Keratinocyte (primary cell): ENCODE measurements at regions not wholly inside any gene's neighbourhood (a gene's known extent, or its start where the extent isn't known, plus 50 kb on each side); places are given as distances from the start of the nearest gene placed in this dataset.

Experiments
- DNase-seq: peaks from one replicate; pipeline ENCODE4 v3.0.0-alpha.2; 2011; ENCODE audit warnings: low read depth, missing footprints, low spot score
- FAIRE-seq: peaks from 2 replicates; lab custom pipeline; 2011; peaks lifted over from hg19 to GRCh38; lab: Jason Lieb, UNC
- H2AFZ ChIP-seq: 2 replicates; pipeline ENCODE4 v1.6.0; 2012; ENCODE audit warnings: low read length, control low read depth, inconsistent platforms; ENCODE audit not compliant: control insufficient read depth
- H3K27ac ChIP-seq: 2 replicates; pipeline ENCODE4 v1.5.1; 2011; ENCODE audit warnings: low read length; ENCODE audit not compliant: control insufficient read depth, insufficient read depth
- H3K27me3 ChIP-seq: 3 replicates; pipeline ENCODE4 v1.6.0; 2011; ENCODE audit warnings: low read length; ENCODE audit not compliant: control insufficient read depth, insufficient read depth; ENCODE audit errors: extremely low read depth
- H3K36me3 ChIP-seq, 2 experiments: 2 replicates in 1 of 2; 3 replicates in 1 of 2; pipeline ENCODE4 v1.5.1; 2011; ENCODE audit warnings: low read length in 2 of 2, mild to moderate bottlenecking in 1 of 2; ENCODE audit not compliant: control insufficient read depth in 2 of 2, insufficient read depth in 2 of 2; ENCODE audit errors: extremely low read depth in 1 of 2
- H3K4me1 ChIP-seq: 3 replicates; pipeline ENCODE4 v1.5.1; 2011; ENCODE audit warnings: low read length; ENCODE audit not compliant: control insufficient read depth, insufficient read depth; ENCODE audit errors: extremely low read depth
- H3K4me2 ChIP-seq: 3 replicates; pipeline ENCODE4 v1.6.0; 2011; ENCODE audit warnings: low read depth, low read length; ENCODE audit not compliant: control insufficient read depth, insufficient read depth; ENCODE audit errors: extremely low read depth
- H3K4me3 ChIP-seq, 3 experiments: fragments of 200-600 bp in 1 of 3; sonication (generic) in 1 of 3; 2 replicates in 2 of 3; 3 replicates in 1 of 3; pipeline ENCODE4 v1.5.1; 2011 to 2016; ENCODE audit warnings: low read length in 3 of 3, mild to moderate bottlenecking in 3 of 3, control low read depth in 2 of 3, inconsistent platforms in 1 of 3, low read depth in 1 of 3, mixed read lengths in 1 of 3, mixed run types in 1 of 3, moderate library complexity in 1 of 3; ENCODE audit not compliant: control insufficient read depth in 2 of 3, insufficient read depth in 2 of 3; ENCODE audit errors: extremely low read depth in 1 of 3
- H3K79me2 ChIP-seq: 2 replicates; pipeline ENCODE4 v1.6.0; 2012; ENCODE audit warnings: low read length; ENCODE audit not compliant: control insufficient read depth, insufficient read depth
- H3K9ac ChIP-seq: 3 replicates; pipeline ENCODE4 v1.6.0; 2011; ENCODE audit warnings: low read length; ENCODE audit not compliant: control insufficient read depth, insufficient read depth; ENCODE audit errors: extremely low read depth
- H3K9me1 ChIP-seq: 3 replicates; pipeline ENCODE4 v1.6.0; 2011; ENCODE audit warnings: low read length; ENCODE audit not compliant: control insufficient read depth, insufficient read depth; ENCODE audit errors: extremely low read depth
- H3K9me3 ChIP-seq: 2 replicates; pipeline ENCODE4 v1.5.1; 2012; ENCODE audit warnings: low read depth, low read length; ENCODE audit not compliant: control insufficient read depth
- H4K20me1 ChIP-seq: 3 replicates; pipeline ENCODE4 v1.6.0; 2011; ENCODE audit warnings: low read length; ENCODE audit not compliant: control insufficient read depth, insufficient read depth; ENCODE audit errors: extremely low read depth
- CTCF ChIP-seq, 3 experiments: IDR thresholded peaks in 1 of 3; conservative IDR thresholded peaks in 1 of 3; optimal IDR thresholded peaks in 1 of 3; 2 replicates in 2 of 3; 3 replicates in 1 of 3; pipeline versions ENCODE3 to v1.5.1; 2011; ENCODE audit warnings: low read length in 3 of 3, mild to moderate bottlenecking in 3 of 3, moderate library complexity in 2 of 3, control low read depth in 1 of 3, inconsistent platforms in 1 of 3; ENCODE audit not compliant: insufficient read depth in 2 of 3; ENCODE audit errors: extremely low read depth in 1 of 3
- EZH2 ChIP-seq: IDR thresholded peaks from one replicate; pipeline ENCODE4 v1.6.1; 2012; ENCODE audit warnings: inconsistent platforms, mild to moderate bottlenecking, low read length, moderate library complexity
- dilution Hi-C: fragments of 300-500 bp; cut with MboI; formaldehyde crosslinking; loops from one replicate; pipeline ENCODE4 v1.7.0; 2020; ENCODE audit warnings: low sequenced_read_pairs; ENCODE audit not compliant: extremely low pct_ligation_motif_present

- no peaks in the 10 kb centered on the region for H3K79me2 ChIP-seq
- H3K9me1 ChIP-seq: no peaks in the 10 kb centered on the region
- TF ChIP-seq EZH2 (no peak), CTCF (optimal IDR thresholded peaks at IDR 0.05 in 1 of 3, IDR thresholded peaks at IDR 0.05 in 1 of 3, conservative IDR thresholded peaks at IDR 0.05 in 1 of 3; ENCODE audit: extremely low read depth in 1 of 3, insufficient read depth in 2 of 3, low read length in 3 of 3) (no peak)
- no peak overlapping the region for H3K27ac ChIP-seq
- dilution Hi-C loops: no loop called here
- H3K9me3 ChIP-seq: no peaks in the 10 kb centered on the region
- H4K20me1 ChIP-seq: no peaks in the 10 kb centered on the region
- H3K4me2 ChIP-seq: no peak overlapping the region
- FAIRE-seq (no peak), DNase-seq (no peak)
- H3K36me3 ChIP-seq: no peaks in the 10 kb centered on the region
- no peak overlapping the region for H2AFZ ChIP-seq
- no peak overlapping the region for H3K9ac ChIP-seq
- H3K4me3 ChIP-seq: no peak overlapping the region
- no peaks in the 10 kb centered on the region for H3K27me3 ChIP-seq
- H3K4me1 ChIP-seq: no peaks in the 10 kb centered on the region
Measured at GRCh38 chr18:27540111-27540510, 355.0 kb upstream of the CHST9 start.

GRCh38 chr18:27528925-27529521 lies 343.9 kb upstream of the CHST9 start:
- dilution Hi-C loops: no loop called here
- no peak for FAIRE-seq
- Histone ChIP-seq H3K4me1 (no peaks in the 10 kb centered on the region), H4K20me1 (no peaks in the 10 kb centered on the region), H3K9me1 (no peaks in the 10 kb centered on the region), H3K4me2 (no peak overlapping the region), H3K36me3 (no peaks in the 10 kb centered on the region), H3K9ac (no peak overlapping the region), H3K4me3 (no peak overlapping the region), H3K27ac (no peak overlapping the region), H3K79me2 (no peaks in the 10 kb centered on the region), H2AFZ (no peak overlapping the region), H3K27me3 (no peaks in the 10 kb centered on the region), H3K9me3 (no peaks in the 10 kb centered on the region)
- no peak for TF ChIP-seq CTCF (optimal IDR thresholded peaks at IDR 0.05 in 1 of 3, IDR thresholded peaks at IDR 0.05 in 1 of 3, conservative IDR thresholded peaks at IDR 0.05 in 1 of 3; ENCODE audit: extremely low read depth in 1 of 3, insufficient read depth in 2 of 3, low read length in 3 of 3)
- TF ChIP-seq EZH2: no peak
- no peak for DNase-seq
